ENCODE measurements at regions not wholly inside any gene's neighbourhood (a gene's known extent, or its start where the extent isn't known, plus 50 kb on each side); places are given as distances from the start of the nearest gene placed in this dataset.

DNA sequence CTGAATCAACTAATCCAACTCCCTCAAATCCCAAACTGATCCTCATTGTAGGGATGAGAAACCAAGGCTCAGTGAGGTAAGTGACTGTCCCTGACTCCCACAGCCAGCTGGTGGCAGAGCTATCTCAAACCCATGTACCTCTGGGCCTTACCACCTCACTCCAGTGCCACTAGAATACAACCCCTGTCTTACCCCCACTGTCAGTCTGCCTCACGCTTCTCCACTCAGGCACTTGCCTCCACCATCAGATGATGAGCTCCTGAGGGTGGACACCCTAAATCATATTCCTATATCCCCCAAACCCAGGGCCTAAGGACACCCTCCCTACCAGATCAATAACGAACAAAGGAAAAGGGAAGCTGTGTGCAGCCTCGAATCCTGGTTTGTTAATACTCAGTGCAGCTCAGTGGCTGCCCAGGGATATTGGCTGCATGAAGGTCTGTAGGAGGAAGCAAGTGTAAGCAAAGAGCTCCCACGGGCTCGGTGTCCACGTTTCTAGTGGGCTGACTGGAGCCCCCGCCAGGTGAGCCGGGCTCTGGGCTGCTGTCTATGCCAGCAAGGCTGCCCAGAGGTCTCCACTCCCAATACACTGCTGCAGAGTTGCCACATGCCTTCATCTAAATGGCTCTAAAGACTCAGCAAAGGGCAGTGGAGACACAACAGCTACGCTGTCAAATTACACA lies 533.4 kb downstream of the MATN1 start:
- peaks cover 5% of the 10 kb centered on the region for H3K27me3 ChIP-seq (ENCODE audit: control insufficient read depth, extremely low read depth, insufficient read depth, low read length)
- H4K20me1 ChIP-seq (ENCODE audit: control insufficient read depth, extremely low read depth, insufficient read depth, low read length): no peaks in the 10 kb centered on the region
- no peaks in the 10 kb centered on the region for H3K4me1 ChIP-seq (ENCODE audit: control insufficient read depth, extremely low read depth, insufficient read depth, low read length)
- no peak overlapping the region for H3K9ac ChIP-seq (ENCODE audit: control insufficient read depth, extremely low read depth, insufficient read depth, low read length)
- no peak for DNase-seq (ENCODE audit: low read depth, low spot score)
- no peak overlapping the region for H2AFZ ChIP-seq (ENCODE audit: control insufficient read depth, low read length)
- no peak overlapping the region for H3K4me2 ChIP-seq (ENCODE audit: control insufficient read depth, extremely low read depth, insufficient read depth, low read depth, low read length)
- H3K79me2 ChIP-seq (ENCODE audit: control insufficient read depth, insufficient read depth, low read length): no peaks in the 10 kb centered on the region
- H3K9me3 ChIP-seq (ENCODE audit: control insufficient read depth, low read depth, low read length): no peaks in the 10 kb centered on the region
- no peaks in the 10 kb centered on the region for H3K9me1 ChIP-seq (ENCODE audit: control insufficient read depth, extremely low read depth, insufficient read depth, low read length)
- FAIRE-seq: no peak
- H3K36me3 ChIP-seq (ENCODE audit: control insufficient read depth in 2 of 2, extremely low read depth in 1 of 2, insufficient read depth in 2 of 2, low read length in 2 of 2): no peaks in the 10 kb centered on the region
- TF ChIP-seq EZH2 (IDR thresholded peaks at IDR 0.05; ENCODE audit: low read length) (no peak), CTCF (optimal IDR thresholded peaks at IDR 0.05 in 1 of 3, IDR thresholded peaks at IDR 0.05 in 1 of 3, conservative IDR thresholded peaks at IDR 0.05 in 1 of 3; ENCODE audit: extremely low read depth in 1 of 3, insufficient read depth in 2 of 3, low read length in 3 of 3) (no peak)
- H3K4me3 ChIP-seq (ENCODE audit: control insufficient read depth in 2 of 3, extremely low read depth in 1 of 3, insufficient read depth in 2 of 3, low read depth in 1 of 3, low read length in 3 of 3): no peak overlapping the region
- dilution Hi-C loops (cut with MboI; ENCODE audit: extremely low pct_ligation_motif_present, low sequenced_read_pairs): no loop called here
- H3K27ac ChIP-seq (ENCODE audit: control insufficient read depth, insufficient read depth, low read length): no peak overlapping the region

- H3K27ac ChIP-seq (ENCODE audit: control insufficient read depth, insufficient read depth, low read length): no peak overlapping the region
- no peak overlapping the region for H3K4me2 ChIP-seq (ENCODE audit: control insufficient read depth, extremely low read depth, insufficient read depth, low read depth, low read length)
- H4K20me1 ChIP-seq (ENCODE audit: control insufficient read depth, extremely low read depth, insufficient read depth, low read length): no peaks in the 10 kb centered on the region
- H3K27me3 ChIP-seq (ENCODE audit: control insufficient read depth, extremely low read depth, insufficient read depth, low read length): peaks cover 5% of the 10 kb centered on the region
- TF ChIP-seq CTCF (optimal IDR thresholded peaks at IDR 0.05 in 1 of 3, IDR thresholded peaks at IDR 0.05 in 1 of 3, conservative IDR thresholded peaks at IDR 0.05 in 1 of 3; ENCODE audit: extremely low read depth in 1 of 3, insufficient read depth in 2 of 3, low read length in 3 of 3): no peak
- no peak overlapping the region for H3K9ac ChIP-seq (ENCODE audit: control insufficient read depth, extremely low read depth, insufficient read depth, low read length)
- no peaks in the 10 kb centered on the region for H3K79me2 ChIP-seq (ENCODE audit: control insufficient read depth, insufficient read depth, low read length)
- H3K4me1 ChIP-seq (ENCODE audit: control insufficient read depth, extremely low read depth, insufficient read depth, low read length): no peaks in the 10 kb centered on the region
- H2AFZ ChIP-seq (ENCODE audit: control insufficient read depth, low read length): no peak overlapping the region
- no peaks in the 10 kb centered on the region for H3K36me3 ChIP-seq (ENCODE audit: control insufficient read depth in 2 of 2, extremely low read depth in 1 of 2, insufficient read depth in 2 of 2, low read length in 2 of 2)
- H3K9me1 ChIP-seq (ENCODE audit: control insufficient read depth, extremely low read depth, insufficient read depth, low read length): no peaks in the 10 kb centered on the region
- dilution Hi-C loops (cut with MboI; ENCODE audit: extremely low pct_ligation_motif_present, low sequenced_read_pairs): no loop called here
- DNase-seq (ENCODE audit: low read depth, low spot score) (no peak), FAIRE-seq (no peak)
- H3K9me3 ChIP-seq (ENCODE audit: control insufficient read depth, low read depth, low read length): no peaks in the 10 kb centered on the region
- H3K4me3 ChIP-seq (ENCODE audit: control insufficient read depth in 2 of 3, extremely low read depth in 1 of 3, insufficient read depth in 2 of 3, low read depth in 1 of 3, low read length in 3 of 3): no peak overlapping the region
Measured at GRCh38 chr1:30188999-30189398, 534.4 kb downstream of the MATN1 start.

All from keratinocyte (primary cell).